ENCODE measurements at regions not wholly inside any gene's neighbourhood (a gene's known extent, or its start where the extent isn't known, plus 50 kb on each side); places are given as distances from the start of the nearest gene placed in this dataset.
"Not testable (repeated sequence)": the region's sequence is repeated elsewhere in the genome, so short reads cannot be mapped to it uniquely, and the experiment has no call there.

DNA sequence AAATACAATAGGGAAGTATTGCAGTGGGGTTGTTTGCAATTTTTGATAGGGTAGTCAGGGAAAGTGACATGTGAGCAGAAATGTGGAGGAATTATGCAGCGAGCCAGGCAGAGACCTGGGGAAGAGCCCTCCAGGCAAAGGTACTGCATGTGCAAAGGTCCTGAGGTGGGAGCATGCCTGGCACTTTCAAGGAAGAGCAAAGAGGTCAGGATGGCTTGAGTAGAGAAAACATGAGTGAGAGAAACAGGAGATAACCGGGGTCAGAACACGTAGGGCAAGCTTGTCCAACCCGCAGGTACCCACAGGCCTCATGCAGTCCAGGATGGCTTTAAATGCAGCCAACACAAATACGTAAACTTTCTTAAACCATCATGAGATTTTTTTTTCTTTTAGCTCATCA, 71.0 kb downstream of the COQ2 start:
- Mint-ChIP-seq H3K27ac (no peak overlapping the region), H3K36me3 (ENCODE audit: insufficient read depth) (peaks cover 10% of the 10 kb centered on the region), H3K27me3 (no peaks in the 10 kb centered on the region), H3K4me3 (peak overlapping the region in 1 of 2 donors; percentile 57), H3K9me3 (no peaks in the 10 kb centered on the region), H3K4me1 (ENCODE audit: low read depth in 2 of 2) (peaks cover 62 to 83% of the 10 kb centered on the region in 2 donors)
- DNase-seq (no peak), ATAC-seq (replicated peaks) (no peak)

DNA sequence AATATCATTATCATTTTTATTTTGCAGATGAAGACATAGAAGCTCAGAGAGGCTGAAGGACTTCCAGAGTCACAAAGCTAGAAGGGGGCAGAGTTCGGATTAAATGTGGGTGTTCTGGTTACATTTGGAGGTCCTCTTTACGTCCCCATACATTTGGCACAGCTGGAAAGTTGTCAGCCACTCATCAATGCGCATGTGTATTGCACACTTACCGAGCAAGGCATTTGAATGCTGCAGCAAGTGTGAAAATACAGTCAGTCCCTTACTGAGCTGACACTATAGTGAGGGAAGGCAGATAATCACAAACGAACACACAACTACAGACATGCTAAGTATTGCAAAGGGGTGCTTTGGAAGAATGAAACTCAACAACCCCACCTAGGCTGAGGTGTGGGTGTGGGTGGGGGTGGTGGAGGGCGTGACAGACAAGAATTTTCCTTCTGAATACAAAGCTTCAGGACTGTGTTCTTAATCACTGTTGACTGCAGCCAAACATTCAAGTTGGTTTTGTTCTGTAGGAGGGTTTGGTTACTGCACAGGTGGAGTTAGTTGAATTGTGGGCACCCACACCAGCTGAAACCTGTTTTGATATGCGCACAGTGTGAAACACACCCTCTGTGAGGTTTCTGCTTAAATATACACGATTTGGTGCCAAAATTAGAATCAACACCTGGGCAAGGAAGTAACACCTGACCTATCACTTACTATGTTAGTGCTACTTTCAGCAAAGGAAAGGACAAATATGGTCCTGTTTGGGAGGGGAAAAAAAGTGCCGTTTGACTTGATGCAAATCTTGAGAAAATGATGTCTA, 72.4 kb downstream of the COQ2 start:
- peak; percentile 94 for ATAC-seq (replicated peaks)
- peak overlapping the region; percentile 65 to 81 for H3K27ac Mint-ChIP-seq
- H3K4me1 Mint-ChIP-seq (ENCODE audit: low read depth in 2 of 2), result peaks cover 49 to 74% of the 10 kb centered on the region in 2 donors
- DNase-seq, result peak; percentile 67 to 70 (median 67)
- H3K9me3 Mint-ChIP-seq, result no peaks in the 10 kb centered on the region
- peak overlapping the region; percentile 57 to 59 for H3K4me3 Mint-ChIP-seq
- H3K36me3 Mint-ChIP-seq (ENCODE audit: insufficient read depth), result peaks cover 3% of the 10 kb centered on the region
- no peaks in the 10 kb centered on the region for H3K27me3 Mint-ChIP-seq

DNA sequence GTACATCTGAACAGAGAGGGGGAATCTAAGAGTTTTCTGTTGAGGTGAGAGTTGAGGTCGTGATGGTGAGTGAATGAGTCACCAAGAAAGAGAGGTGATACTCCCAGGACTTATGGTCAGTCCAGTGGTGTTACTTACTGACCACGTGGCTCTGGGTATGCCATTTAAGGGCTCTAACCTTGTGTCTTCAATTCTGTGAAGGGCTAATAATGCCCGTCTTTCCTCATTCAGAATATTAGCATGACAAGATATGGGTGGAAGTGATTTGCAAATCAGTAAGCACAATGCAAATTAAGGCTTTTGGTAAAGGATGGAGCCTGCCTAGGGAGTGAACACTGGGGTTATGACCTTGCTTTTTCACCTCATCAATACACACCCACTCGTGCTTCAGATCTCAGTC, 75.2 kb downstream of the COQ2 start:
- ATAC-seq (replicated peaks) (no peak), DNase-seq (no peak)
- Mint-ChIP-seq H3K4me3 (peak overlapping the region in 1 of 2 donors; percentile 9), H3K36me3 (ENCODE audit: insufficient read depth) (no peaks in the 10 kb centered on the region), H3K27me3 (no peaks in the 10 kb centered on the region), H3K27ac (peak overlapping the region in 1 of 2 donors; percentile 54), H3K4me1 (ENCODE audit: low read depth in 2 of 2) (peaks cover 31 to 48% of the 10 kb centered on the region in 2 donors), H3K9me3 (no peaks in the 10 kb centered on the region)

DNA sequence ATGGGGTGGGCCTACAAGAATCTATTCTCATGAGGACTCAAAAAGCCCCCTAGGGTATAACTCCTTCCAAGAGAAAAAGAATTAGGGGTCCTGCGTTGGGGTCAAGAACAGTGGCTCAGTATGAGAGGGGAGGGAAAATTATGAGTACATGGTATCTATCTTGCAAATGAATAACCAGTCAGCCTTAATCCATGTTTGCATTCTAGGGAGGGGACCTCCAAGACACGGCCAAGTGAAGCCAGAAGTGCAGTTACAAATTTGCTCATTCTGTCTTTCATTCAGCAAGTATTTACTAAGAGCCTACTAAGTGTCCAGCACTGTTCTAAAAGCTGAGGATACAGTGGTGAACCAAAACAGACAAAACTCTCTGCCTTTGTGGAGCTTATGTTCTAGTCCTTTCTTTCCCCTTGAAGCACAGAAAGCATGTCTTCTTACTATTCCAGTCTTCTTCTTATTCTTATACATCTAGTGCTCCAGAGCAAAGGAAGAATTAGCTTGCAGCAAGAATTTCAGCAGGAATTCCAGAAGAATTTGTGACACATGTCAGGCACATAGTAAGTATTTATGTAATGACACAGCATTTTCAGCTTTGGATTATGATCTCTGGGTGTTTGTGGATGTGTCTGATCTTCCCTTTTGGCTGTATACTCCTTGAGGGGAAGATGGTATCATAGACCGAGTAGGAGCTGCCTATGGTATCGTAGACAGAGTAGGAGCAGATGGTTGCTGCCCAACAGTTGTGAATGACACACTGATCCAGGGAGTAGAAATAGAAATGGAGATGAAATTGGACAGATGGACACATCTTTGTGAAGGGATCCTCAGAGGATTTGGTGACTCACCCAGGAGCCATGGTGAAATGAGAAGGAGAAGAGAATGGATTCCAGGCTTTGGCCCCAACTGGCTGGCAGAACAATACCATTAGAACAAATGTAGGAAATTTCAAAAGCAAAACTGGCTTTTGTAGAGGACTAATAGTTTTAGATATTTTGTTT, 75.9 kb downstream of the COQ2 start:
- peak overlapping the region in 1 of 2 donors; percentile 2 for H3K4me3 Mint-ChIP-seq
- peak overlapping the region in 1 of 2 donors; percentile 46 for H3K27ac Mint-ChIP-seq
- no peak for ATAC-seq (replicated peaks)

DNA sequence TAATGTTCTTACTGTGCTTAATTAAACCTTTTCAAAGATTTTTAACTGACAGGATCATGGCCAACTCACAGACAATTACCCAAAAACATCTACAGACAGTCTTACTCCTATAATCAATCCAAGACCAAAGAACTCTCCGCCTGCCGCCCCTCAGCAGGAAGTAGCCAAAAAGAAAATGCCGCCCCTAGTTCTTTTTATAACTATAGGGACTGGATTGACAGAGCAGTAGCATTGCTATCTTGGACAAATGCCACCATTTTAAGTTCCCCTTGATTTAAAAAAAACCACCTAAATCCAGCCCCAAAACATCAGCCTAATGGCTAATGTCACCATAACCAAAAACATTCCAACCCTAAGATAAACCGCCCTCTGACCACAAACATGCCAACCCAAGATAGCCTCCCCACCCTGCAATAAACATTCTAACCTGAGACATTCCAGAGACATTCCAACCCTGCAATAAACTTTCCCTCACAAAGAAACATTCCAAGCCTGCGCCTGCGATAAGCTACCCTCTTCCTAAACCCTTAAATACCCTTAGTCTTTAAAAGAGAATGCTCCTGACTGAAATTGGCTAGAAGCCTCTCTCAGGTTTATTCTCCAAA, 77.0 kb downstream of the COQ2 start:
- no peaks in the 10 kb centered on the region for H3K36me3 Mint-ChIP-seq (ENCODE audit: insufficient read depth)
- peaks cover 21 to 34% of the 10 kb centered on the region in 2 donors for H3K4me1 Mint-ChIP-seq (ENCODE audit: low read depth in 2 of 2)
- no peak overlapping the region for H3K4me3 Mint-ChIP-seq
- no peaks in the 10 kb centered on the region for H3K27me3 Mint-ChIP-seq
- no peaks in the 10 kb centered on the region for H3K9me3 Mint-ChIP-seq
- H3K27ac Mint-ChIP-seq, result no peak overlapping the region
- DNase-seq, result no peak
- ATAC-seq (replicated peaks), result no peak

More for the DNA sequence above, 75.9 kb downstream of the COQ2 start:
- peaks cover 31 to 45% of the 10 kb centered on the region in 2 donors for H3K4me1 Mint-ChIP-seq (ENCODE audit: low read depth in 2 of 2)
- H3K36me3 Mint-ChIP-seq (ENCODE audit: insufficient read depth), result no peaks in the 10 kb centered on the region
- H3K9me3 Mint-ChIP-seq, result no peaks in the 10 kb centered on the region
- DNase-seq, result no peak
- H3K27me3 Mint-ChIP-seq, result no peaks in the 10 kb centered on the region

DNA sequence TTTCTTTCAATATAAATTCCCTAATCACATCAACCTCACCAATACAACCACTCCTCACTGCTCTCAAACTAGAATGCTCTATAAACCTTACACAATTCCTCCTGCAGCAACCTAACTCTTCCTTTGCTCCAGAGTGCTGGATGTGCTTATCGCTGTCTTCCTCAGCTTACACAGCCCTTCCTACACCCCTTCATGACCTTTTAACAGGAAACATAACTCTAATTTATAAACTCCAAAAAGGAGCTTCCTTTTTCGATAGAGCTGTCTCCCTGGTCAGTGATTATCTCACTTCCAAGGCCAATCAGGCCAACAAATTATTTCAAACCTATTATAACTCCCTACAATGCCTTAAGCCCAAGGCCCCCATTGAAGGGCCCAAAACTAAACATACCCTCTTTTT, 78.8 kb downstream of the COQ2 start:
- no peak overlapping the region for H3K27ac Mint-ChIP-seq
- no peak for ATAC-seq (replicated peaks)
- H3K4me1 Mint-ChIP-seq (ENCODE audit: low read depth in 2 of 2), result peaks cover 13 to 23% of the 10 kb centered on the region in 2 donors
- no peaks in the 10 kb centered on the region for H3K36me3 Mint-ChIP-seq (ENCODE audit: insufficient read depth)
- H3K27me3 Mint-ChIP-seq, result no peaks in the 10 kb centered on the region
- H3K4me3 Mint-ChIP-seq, result no peak overlapping the region
- H3K9me3 Mint-ChIP-seq, result no peaks in the 10 kb centered on the region
- no peak for DNase-seq

DNA sequence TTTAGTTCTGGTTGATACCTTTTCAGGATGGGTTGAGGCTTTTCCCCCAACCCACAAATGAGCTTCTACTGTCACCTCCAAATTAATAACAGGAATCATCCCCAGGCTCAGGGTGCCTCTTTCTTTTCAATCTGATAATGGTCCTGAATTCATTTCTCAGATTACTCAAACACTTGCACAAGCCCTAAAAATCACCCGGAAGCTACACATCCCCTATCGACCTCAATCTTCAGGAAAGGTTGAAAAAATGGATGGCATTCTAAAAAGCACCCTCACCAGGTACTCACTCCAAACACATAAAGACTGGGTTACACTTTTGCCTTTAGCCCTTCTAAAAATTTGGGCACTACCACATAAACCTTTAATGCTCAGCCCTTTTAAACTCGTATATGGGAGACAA, 79.9 kb downstream of the COQ2 start:
- no peak overlapping the region for H3K4me3 Mint-ChIP-seq
- H3K27ac Mint-ChIP-seq, result no peak overlapping the region
- H3K36me3 Mint-ChIP-seq (ENCODE audit: insufficient read depth), result no peaks in the 10 kb centered on the region
- ATAC-seq (replicated peaks) (no peak), DNase-seq (no peak)
- H3K27me3 Mint-ChIP-seq, result no peaks in the 10 kb centered on the region
- H3K4me1 Mint-ChIP-seq (ENCODE audit: low read depth in 2 of 2), result peaks cover 9 to 15% of the 10 kb centered on the region in 2 donors
- no peaks in the 10 kb centered on the region for H3K9me3 Mint-ChIP-seq

DNA sequence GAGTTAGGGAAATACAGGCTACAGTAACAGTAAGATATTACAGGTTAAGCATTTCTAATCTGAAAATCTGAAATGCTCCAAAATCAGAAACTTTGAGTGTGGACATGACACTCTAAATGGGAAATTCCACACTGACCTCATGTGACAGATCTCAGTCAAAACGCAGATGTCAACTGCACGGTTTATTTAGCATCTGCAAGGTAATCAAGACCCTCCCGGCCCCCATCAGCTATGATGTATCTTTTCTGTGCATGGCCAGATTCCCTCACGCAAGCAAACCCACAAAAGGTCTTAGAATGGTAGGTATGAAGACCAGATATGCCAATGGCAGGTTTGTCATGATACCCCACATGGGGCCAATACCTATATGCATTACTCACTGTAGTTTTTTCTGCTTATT, 82.8 kb downstream of the COQ2 start:
- H3K4me1 Mint-ChIP-seq (ENCODE audit: low read depth in 2 of 2), result peaks cover 0 to 2% of the 10 kb centered on the region in 2 donors

DNA sequence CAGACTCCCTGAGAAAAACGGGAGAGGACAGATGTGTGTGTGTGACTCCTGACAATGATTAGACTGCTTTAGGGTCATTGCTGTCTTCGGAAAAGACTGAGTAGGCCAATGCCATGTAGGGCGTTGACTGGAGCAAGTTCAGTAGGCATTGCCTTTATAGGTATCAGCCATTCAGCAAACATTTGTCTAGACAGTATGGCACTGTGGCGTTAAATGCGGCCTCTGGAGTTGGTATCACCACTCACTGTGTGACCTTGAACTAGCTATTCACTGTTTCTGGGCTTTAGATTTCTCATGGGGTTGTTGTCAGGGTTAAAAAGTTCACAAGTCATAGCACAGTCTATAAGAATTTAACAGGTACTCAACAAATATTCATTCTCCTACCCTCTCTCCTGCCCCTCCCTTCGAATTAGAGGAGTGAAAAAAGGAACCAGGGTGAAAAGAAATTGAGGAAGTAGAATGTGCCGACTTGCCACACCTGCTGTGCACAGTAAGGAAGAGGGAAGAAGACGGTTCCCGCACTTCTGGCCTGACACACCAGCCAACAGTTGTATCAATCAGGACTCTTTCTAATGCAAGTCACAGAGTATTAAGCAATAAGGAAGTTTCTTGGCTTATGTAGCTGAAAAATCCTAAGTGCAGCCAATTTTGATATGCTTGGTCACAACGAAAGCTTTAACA, 83.2 kb upstream of the PLAC8 start:
- no peaks in the 10 kb centered on the region for H3K27me3 Mint-ChIP-seq
- no peaks in the 10 kb centered on the region for H3K36me3 Mint-ChIP-seq (ENCODE audit: insufficient read depth)
- no peaks in the 10 kb centered on the region for H3K9me3 Mint-ChIP-seq
- H3K4me3 Mint-ChIP-seq, result no peak overlapping the region
- DNase-seq (no peak), ATAC-seq (replicated peaks) (no peak)
- H3K27ac Mint-ChIP-seq, result no peak overlapping the region
- peaks cover 0 to 4% of the 10 kb centered on the region in 2 donors for H3K4me1 Mint-ChIP-seq (ENCODE audit: low read depth in 2 of 2)

More for the DNA sequence above, 82.8 kb downstream of the COQ2 start:
- DNase-seq, result no peak
- Mint-ChIP-seq H3K4me3 (no peak overlapping the region), H3K27me3 (no peaks in the 10 kb centered on the region), H3K36me3 (ENCODE audit: insufficient read depth) (no peaks in the 10 kb centered on the region), H3K27ac (no peak overlapping the region), H3K9me3 (no peaks in the 10 kb centered on the region)
- no peak for ATAC-seq (replicated peaks)

DNA sequence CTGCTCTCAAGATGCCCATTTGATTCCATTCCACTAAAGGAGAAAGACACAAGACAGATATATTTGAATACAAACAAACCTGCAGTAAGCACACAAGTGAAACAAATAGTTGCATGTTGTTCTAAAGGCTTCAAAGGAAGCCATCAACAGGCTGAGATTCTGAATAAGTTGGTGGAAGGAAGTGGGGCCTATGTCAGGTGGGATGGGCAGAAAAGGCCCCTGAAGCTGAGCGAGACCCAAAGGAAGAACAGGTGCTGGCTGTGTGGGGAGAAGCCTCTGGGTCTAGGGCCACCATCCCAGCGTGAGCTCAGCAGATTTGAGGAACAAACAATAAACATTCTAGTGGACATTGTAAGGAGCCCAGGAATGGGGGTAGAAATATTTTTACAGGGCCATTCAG, 82.4 kb upstream of the PLAC8 start:
- Mint-ChIP-seq H3K4me3 (no peak overlapping the region), H3K27ac (no peak overlapping the region), H3K36me3 (ENCODE audit: insufficient read depth) (no peaks in the 10 kb centered on the region), H3K27me3 (no peaks in the 10 kb centered on the region), H3K4me1 (ENCODE audit: low read depth in 2 of 2) (peaks cover 0 to 8% of the 10 kb centered on the region in 2 donors), H3K9me3 (no peaks in the 10 kb centered on the region)
- ATAC-seq (replicated peaks) (no peak), DNase-seq (no peak)

DNA sequence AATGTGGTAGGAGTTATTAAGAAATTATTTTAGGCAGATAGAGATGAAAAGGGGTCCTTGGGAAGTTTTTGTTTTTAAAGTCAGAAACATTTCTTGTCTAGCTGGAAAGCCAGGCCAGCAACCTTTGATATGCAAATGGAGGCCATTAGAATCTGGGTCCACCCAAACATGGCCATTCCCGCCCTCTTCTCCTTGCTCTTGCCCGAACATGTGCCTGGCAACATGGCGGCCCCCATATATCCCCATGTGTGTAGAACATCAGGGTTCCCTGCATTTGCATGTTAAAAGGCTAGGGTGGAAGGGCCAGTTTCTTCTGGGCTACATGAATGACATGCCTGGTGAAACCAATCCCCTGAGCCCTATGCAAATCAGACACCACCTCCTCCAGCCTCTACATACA, 80.7 kb upstream of the PLAC8 start:
- Mint-ChIP-seq H3K27ac (no peak overlapping the region), H3K4me1 (ENCODE audit: low read depth in 2 of 2) (peaks cover 0 to 10% of the 10 kb centered on the region in 2 donors), H3K9me3 (no peaks in the 10 kb centered on the region), H3K27me3 (no peaks in the 10 kb centered on the region), H3K36me3 (ENCODE audit: insufficient read depth) (no peaks in the 10 kb centered on the region), H3K4me3 (no peak overlapping the region)
- no peak for ATAC-seq (replicated peaks)
- DNase-seq, result no peak

DNA sequence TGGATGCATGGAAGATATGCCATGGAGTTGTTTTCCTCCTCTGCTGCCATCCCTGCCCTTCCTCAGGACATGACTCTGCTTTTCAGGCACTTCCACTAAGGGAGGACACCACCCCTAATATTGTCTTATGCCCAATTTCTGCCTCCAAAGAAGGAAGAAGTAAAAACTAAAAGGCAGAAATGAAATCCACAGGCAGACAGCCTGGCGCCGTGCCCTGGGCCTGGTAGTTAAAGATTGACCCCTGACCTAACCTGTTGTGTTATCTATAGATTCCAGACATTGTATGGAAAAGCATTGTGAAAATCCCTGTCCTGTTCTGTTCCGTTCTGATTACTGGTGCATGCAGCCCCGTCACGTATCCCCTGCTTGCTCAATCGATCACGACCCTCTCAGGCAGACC, 80.1 kb upstream of the PLAC8 start:
- H3K4me1 Mint-ChIP-seq (ENCODE audit: low read depth in 2 of 2), result peaks cover 7 to 12% of the 10 kb centered on the region in 2 donors
- DNase-seq; ATAC-seq (replicated peaks); H3K9me3 Mint-ChIP-seq; H3K36me3 Mint-ChIP-seq (ENCODE audit: insufficient read depth); H3K4me3 Mint-ChIP-seq; H3K27ac Mint-ChIP-seq; H3K27me3 Mint-ChIP-seq: not testable (repeated sequence)

DNA sequence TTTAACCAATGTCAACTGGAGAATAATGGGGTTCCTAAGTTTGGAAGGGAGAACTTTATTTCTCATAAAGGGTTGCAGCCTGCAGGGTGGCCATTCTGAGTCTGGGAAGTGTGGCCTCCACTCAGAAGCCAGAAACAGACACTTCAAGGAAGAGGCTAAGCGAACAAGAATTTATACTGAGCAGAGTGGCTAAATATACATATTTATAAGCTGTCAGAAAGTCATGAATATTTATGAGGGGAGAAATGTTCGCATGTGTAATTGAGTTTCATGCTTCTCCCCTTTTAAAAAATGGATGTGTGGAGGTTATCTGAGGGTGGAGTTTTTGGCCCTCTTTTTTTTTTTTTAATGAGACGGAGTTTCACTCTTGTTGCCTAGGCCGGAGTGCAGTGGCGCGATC, 78.1 kb upstream of the PLAC8 start:
- ATAC-seq (replicated peaks), result no peak
- no peak for DNase-seq
- no peaks in the 10 kb centered on the region for H3K9me3 Mint-ChIP-seq
- no peaks in the 10 kb centered on the region for H3K27me3 Mint-ChIP-seq
- H3K36me3 Mint-ChIP-seq (ENCODE audit: insufficient read depth), result no peaks in the 10 kb centered on the region
- H3K27ac Mint-ChIP-seq, result no peak overlapping the region
- peaks cover 8 to 15% of the 10 kb centered on the region in 2 donors for H3K4me1 Mint-ChIP-seq (ENCODE audit: low read depth in 2 of 2)
- peak overlapping the region in 1 of 2 donors; percentile 23 for H3K4me3 Mint-ChIP-seq
